GM20431 (cell line): ENCODE measurements at regions not wholly inside any gene's neighbourhood (a gene's known extent, or its start where the extent isn't known, plus 50 kb on each side); places are given as distances from the start of the nearest gene placed in this dataset.

ENCODE experiments used
- in situ Hi-C: fragments of 300-500 bp; cut with MseI, MboI; formaldehyde crosslinking; loops from one replicate; pipeline ENCODE4 v1.15.0; 2020; ENCODE audit warnings: low sequenced_read_pairs; ENCODE audit not compliant: unreplicated experiment

- in situ Hi-C loops, result no loop called here
Measured at GRCh38 chr13:76556627-76557026, 329.6 kb downstream of the KCTD12 start.

- in situ Hi-C loops, result no loop called here
Measured at GRCh38 chr13:76552807-76553206, 333.4 kb downstream of the KCTD12 start.

DNA sequence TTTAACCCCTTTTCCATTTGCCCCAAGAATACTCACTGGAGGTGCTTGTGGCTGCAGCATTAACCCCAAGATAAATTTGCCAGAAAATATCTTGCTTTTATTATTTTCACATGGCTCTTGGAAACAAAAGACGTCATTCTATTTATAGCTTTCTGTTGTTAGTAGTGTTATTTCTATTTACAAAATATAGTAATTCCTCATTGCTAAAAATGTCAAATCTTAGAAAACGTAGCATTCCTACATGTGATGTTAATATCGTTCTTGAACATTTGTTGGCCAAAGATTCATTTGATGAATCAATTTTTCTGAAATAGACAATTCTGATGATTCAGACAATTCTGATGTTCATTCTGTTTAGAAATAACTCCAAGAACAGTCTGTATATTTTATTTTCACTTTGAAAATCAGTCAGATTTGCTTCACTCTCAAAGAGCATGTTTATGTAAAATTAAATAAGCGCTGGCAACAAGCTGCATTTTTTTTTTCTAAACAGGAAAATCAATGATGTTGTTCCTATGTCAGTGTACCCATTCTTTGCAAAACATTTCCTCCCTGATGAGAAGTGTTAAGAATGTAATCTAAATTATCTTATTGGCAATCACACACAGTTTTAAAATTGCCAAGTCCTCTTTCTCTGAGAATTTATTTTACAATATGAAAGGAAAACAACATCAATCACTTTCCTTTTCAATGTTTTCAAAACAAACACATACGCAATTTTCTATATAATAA is 334.0 kb downstream of the KCTD12 start:
- in situ Hi-C loops, result no loop called here

DNA sequence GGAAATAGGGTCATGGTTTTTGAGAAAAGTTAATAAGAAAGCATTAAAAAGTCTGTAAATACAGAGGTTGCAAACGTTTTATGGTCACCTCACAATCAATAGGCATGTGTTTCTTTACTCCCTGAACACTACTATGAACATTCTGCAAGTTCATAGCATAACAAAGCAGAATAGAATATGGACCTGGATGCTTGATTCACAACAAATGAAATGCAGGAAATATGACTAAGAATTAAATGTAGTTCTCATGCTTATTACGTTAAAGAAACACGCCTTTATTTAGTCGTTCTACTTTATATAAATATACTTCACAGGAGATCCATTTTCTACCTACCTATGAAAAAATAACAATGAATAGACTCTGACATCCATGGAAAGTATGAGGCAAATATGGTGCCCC is 344.0 kb downstream of the KCTD12 start:
- in situ Hi-C loops, result no loop called here

DNA sequence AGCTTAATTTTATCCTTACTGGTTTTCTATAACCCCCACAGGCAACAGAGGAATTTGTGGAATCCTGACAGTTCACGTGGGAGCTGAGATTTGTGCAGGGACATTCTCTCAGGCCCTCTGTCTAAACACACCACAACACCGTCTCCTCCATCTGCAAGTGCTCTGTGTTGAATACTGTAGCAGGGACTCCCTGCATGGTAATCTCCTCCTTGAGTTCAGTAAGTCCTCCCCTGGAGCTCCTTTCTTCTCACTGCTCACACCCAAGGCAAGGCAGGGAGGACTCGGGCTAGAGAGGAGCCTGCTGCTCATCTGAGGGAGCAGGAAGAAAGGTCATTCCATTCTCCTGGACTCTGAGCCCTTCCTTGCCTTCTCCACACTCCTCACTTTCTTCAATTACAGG is 348.2 kb downstream of the KCTD12 start:
- in situ Hi-C loops, result no loop called here

DNA sequence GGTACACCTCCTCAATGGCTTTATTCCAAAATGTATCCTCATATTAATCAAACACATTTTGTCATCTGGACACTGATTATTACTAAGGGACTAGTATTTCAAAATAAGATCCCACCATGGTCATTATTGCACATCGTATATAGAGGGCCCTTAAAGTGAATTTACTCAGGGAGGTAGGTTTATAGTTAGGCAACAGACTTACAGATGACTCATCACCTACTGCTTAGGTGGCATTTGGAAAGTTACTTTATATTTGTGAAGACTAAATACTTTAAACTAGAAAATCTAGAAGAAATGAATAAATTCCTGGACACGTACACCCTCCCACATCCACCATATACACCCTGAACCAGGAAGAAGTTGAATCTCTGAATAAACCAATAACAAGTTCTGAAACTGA is 353.0 kb downstream of the KCTD12 start:
- in situ Hi-C loops, result no loop called here

- in situ Hi-C loops, result no loop called here
Measured at GRCh38 chr13:76527041-76527440, 359.2 kb downstream of the KCTD12 start.

DNA sequence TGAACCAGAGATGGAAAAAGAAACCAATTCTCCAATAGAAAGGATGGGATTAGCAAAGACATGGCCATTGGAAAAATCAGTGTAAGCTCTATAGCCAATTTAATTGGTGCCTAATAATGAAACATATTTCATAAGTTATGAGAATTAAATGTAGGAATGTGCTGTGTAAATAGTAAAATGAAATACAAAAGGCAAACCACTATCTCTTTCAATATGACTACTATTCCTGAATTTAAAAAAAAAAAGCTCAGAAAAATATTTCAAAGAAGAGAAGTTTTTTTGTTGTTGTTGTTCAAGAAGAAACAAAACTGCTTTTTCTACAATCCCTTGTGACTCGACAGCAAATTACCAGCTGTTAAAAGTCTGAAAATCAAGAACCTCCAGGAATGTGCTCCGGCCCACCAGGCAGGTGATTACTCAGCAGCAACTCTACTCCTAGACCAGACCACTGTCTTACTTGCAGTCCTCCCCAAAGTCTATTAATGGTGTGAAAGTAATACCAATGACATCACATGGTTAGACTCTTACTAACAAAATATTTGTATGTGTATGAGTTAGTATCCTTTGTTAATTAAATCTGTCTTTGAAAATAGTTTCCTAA is 362.4 kb downstream of the KCTD12 start:
- in situ Hi-C loops, result no loop called here

DNA sequence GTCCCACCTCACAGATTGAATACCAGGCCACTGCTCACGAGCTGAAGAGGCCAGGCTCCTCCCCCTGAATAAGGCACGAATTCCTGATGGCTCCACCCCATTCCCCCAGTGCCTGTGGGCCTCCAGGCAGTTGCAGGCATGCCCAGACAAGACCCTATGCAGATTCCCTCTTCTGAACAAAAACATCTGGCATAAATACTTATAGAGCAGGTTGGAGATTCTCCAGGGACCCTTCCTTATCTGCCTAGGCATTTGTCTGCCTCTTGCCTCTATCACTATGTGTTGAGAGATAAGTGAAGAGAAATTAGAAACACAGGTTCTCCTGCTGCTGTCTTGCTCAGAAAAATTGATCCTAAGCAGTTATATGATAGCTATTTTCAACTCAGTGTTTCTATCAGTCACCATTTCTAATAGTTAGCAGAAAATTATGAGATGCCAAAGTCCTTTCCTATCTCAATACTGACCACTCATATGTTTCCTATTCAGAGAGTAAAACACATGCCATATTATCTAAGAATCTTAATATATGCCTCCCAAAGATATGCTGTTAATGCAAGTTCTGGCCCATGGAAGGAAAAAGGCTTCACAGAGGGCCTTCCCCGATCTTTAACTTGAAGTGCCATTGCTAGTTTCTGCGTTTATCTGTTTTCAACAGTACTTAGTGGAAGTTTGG is 364.0 kb downstream of the KCTD12 start:
- in situ Hi-C loops, result no loop called here

GRCh38 chr13:76519685-76520084 is 366.5 kb downstream of the KCTD12 start:
- in situ Hi-C loops, result no loop called here

DNA sequence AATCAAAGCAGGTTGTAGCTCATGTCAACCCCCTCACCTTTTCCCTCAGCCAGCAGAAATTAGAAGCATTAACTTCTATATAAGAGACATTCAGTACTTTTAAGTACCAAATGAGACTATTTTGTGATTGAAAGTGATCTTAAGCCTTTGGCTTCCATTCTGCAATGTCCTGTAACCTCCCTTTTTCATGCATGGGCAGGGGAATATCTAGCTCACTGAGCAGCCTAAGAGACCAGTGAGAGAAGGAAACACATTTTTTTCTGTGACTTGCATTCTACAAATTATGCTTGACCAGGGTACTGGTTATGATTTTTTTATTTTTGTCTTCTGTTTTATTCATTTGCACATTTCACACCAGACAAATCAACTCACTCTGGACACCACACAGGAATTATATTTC is 369.6 kb downstream of the KCTD12 start:
- in situ Hi-C loops, result no loop called here

- in situ Hi-C loops, result no loop called here
Measured at GRCh38 chr13:76516013-76516412, 370.2 kb downstream of the KCTD12 start.

- in situ Hi-C loops, result no loop called here
Measured at GRCh38 chr13:76512721-76513145, 373.5 kb downstream of the KCTD12 start.

GRCh38 chr13:76505437-76505836 is 380.8 kb downstream of the KCTD12 start:
- in situ Hi-C loops, result no loop called here

- in situ Hi-C loops, result no loop called here
Measured at GRCh38 chr13:76503766-76504165, 382.4 kb downstream of the KCTD12 start.

- in situ Hi-C loops, result no loop called here
Measured at GRCh38 chr13:76503291-76503690, 382.9 kb downstream of the KCTD12 start.

GRCh38 chr13:76500894-76501293 is 385.3 kb downstream of the KCTD12 start:
- in situ Hi-C loops, result no loop called here

GRCh38 chr13:76499891-76500290 is 386.3 kb downstream of the KCTD12 start:
- in situ Hi-C loops, result no loop called here

GRCh38 chr13:76489274-76489673 is 396.9 kb downstream of the KCTD12 start:
- in situ Hi-C loops, result no loop called here

DNA sequence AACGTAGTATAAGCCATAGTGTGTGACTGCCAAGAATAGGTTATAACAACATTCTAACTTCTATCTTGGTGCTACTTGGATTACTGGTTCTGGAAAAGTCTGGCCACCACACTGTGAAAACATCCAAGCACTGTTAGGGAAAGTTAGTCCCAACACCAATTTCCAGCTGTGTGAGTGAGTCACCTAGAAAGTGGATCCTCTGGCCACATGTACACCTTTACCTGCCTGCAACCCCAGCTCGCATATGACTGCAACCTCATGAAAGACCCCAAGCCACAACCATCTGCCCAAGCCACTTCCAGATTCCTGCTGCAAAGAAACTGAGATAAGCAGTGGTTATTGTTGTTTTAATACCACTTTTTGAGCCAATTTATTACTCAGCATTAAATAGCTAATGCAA is 404.5 kb downstream of the KCTD12 start:
- in situ Hi-C loops, result no loop called here

DNA sequence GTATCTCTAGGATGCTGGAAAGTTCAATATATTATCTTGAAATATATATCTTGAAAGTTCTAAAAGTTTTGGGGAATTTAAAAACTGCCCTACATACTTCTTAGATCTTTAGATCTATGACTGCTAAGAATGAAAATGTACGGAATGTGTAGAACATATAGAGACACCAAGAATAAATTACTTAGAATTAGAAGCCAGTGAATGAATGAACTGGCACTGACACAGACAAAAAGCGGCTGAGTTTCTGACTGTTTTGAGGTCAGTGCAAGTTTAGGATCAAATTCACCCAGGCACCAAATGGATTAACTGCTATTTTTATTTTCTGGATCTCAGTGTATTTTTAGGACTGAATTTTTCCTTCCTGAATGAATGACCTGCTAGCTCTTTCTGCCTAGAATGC is 411.2 kb downstream of the KCTD12 start:
- in situ Hi-C loops, result loop anchor here (10.0 to 25.0 kb wide), 2 partner anchors 590 to 788 kb away; no protein-coding TSS in a partner anchor
